H1 (cell line): ENCODE measurements at regions not wholly inside any gene's neighbourhood (a gene's known extent, or its start where the extent isn't known, plus 50 kb on each side); places are given as distances from the start of the nearest gene placed in this dataset.

Experiments used
- POLR2AphosphoS5 ChIP-seq: IDR thresholded peaks from 2 replicates; pipeline ENCODE4 v1.6.1; 2011; ENCODE audit warnings: low read depth, low read length
- ZNF274 ChIP-seq: IDR thresholded peaks from 2 replicates; pipeline ENCODE4 v1.7.0; 2012; ENCODE audit warnings: low read length, borderline replicate concordance; ENCODE audit errors: extremely low read depth

- TF ChIP-seq ZNF274 (no peak), POLR2AphosphoS5 (no peak)
Observed at GRCh38 chr2:217106650-217107014, 246.8 kb upstream of the TNP1 start.
